Keratinocyte (primary cell): ENCODE measurements at regions not wholly inside any gene's neighbourhood (a gene's known extent, or its start where the extent isn't known, plus 50 kb on each side); places are given as distances from the start of the nearest gene placed in this dataset.

Source experiments
- DNase-seq: peaks from one replicate; pipeline ENCODE4 v3.0.0-alpha.2; 2011; ENCODE audit warnings: low read depth, missing footprints, low spot score
- FAIRE-seq: peaks from 2 replicates; lab custom pipeline; 2011; peaks lifted over from hg19 to GRCh38; lab: Jason Lieb, UNC
- H2AFZ ChIP-seq: 2 replicates; pipeline ENCODE4 v1.6.0; 2012; ENCODE audit warnings: low read length, control low read depth, inconsistent platforms; ENCODE audit not compliant: control insufficient read depth
- H3K27ac ChIP-seq: 2 replicates; pipeline ENCODE4 v1.5.1; 2011; ENCODE audit warnings: low read length; ENCODE audit not compliant: control insufficient read depth, insufficient read depth
- H3K27me3 ChIP-seq: 3 replicates; pipeline ENCODE4 v1.6.0; 2011; ENCODE audit warnings: low read length; ENCODE audit not compliant: control insufficient read depth, insufficient read depth; ENCODE audit errors: extremely low read depth
- H3K36me3 ChIP-seq, 2 experiments: 2 replicates in 1 of 2; 3 replicates in 1 of 2; pipeline ENCODE4 v1.5.1; 2011; ENCODE audit warnings: low read length in 2 of 2, mild to moderate bottlenecking in 1 of 2; ENCODE audit not compliant: control insufficient read depth in 2 of 2, insufficient read depth in 2 of 2; ENCODE audit errors: extremely low read depth in 1 of 2
- H3K4me1 ChIP-seq: 3 replicates; pipeline ENCODE4 v1.5.1; 2011; ENCODE audit warnings: low read length; ENCODE audit not compliant: control insufficient read depth, insufficient read depth; ENCODE audit errors: extremely low read depth
- H3K4me2 ChIP-seq: 3 replicates; pipeline ENCODE4 v1.6.0; 2011; ENCODE audit warnings: low read depth, low read length; ENCODE audit not compliant: control insufficient read depth, insufficient read depth; ENCODE audit errors: extremely low read depth
- H3K4me3 ChIP-seq, 3 experiments: fragments of 200-600 bp in 1 of 3; sonication (generic) in 1 of 3; 2 replicates in 2 of 3; 3 replicates in 1 of 3; pipeline ENCODE4 v1.5.1; 2011 to 2016; ENCODE audit warnings: low read length in 3 of 3, mild to moderate bottlenecking in 3 of 3, control low read depth in 2 of 3, inconsistent platforms in 1 of 3, low read depth in 1 of 3, mixed read lengths in 1 of 3, mixed run types in 1 of 3, moderate library complexity in 1 of 3; ENCODE audit not compliant: control insufficient read depth in 2 of 3, insufficient read depth in 2 of 3; ENCODE audit errors: extremely low read depth in 1 of 3
- H3K79me2 ChIP-seq: 2 replicates; pipeline ENCODE4 v1.6.0; 2012; ENCODE audit warnings: low read length; ENCODE audit not compliant: control insufficient read depth, insufficient read depth
- H3K9ac ChIP-seq: 3 replicates; pipeline ENCODE4 v1.6.0; 2011; ENCODE audit warnings: low read length; ENCODE audit not compliant: control insufficient read depth, insufficient read depth; ENCODE audit errors: extremely low read depth
- H3K9me1 ChIP-seq: 3 replicates; pipeline ENCODE4 v1.6.0; 2011; ENCODE audit warnings: low read length; ENCODE audit not compliant: control insufficient read depth, insufficient read depth; ENCODE audit errors: extremely low read depth
- H3K9me3 ChIP-seq: 2 replicates; pipeline ENCODE4 v1.5.1; 2012; ENCODE audit warnings: low read depth, low read length; ENCODE audit not compliant: control insufficient read depth
- H4K20me1 ChIP-seq: 3 replicates; pipeline ENCODE4 v1.6.0; 2011; ENCODE audit warnings: low read length; ENCODE audit not compliant: control insufficient read depth, insufficient read depth; ENCODE audit errors: extremely low read depth
- EZH2 ChIP-seq: IDR thresholded peaks from one replicate; pipeline ENCODE4 v1.6.1; 2012; ENCODE audit warnings: inconsistent platforms, mild to moderate bottlenecking, low read length, moderate library complexity
- dilution Hi-C: fragments of 300-500 bp; cut with MboI; formaldehyde crosslinking; loops from one replicate; pipeline ENCODE4 v1.7.0; 2020; ENCODE audit warnings: low sequenced_read_pairs; ENCODE audit not compliant: extremely low pct_ligation_motif_present
- TF ChIP-seq, protein P1 (sequence below), 3 experiments: IDR thresholded peaks in 1 of 3; conservative IDR thresholded peaks in 1 of 3; optimal IDR thresholded peaks in 1 of 3; 2 replicates in 2 of 3; 3 replicates in 1 of 3; pipeline versions ENCODE3 to v1.5.1; 2011; ENCODE audit warnings: low read length in 3 of 3, mild to moderate bottlenecking in 3 of 3, moderate library complexity in 2 of 3, control low read depth in 1 of 3, inconsistent platforms in 1 of 3; ENCODE audit not compliant: insufficient read depth in 2 of 3; ENCODE audit errors: extremely low read depth in 1 of 3

DNA sequence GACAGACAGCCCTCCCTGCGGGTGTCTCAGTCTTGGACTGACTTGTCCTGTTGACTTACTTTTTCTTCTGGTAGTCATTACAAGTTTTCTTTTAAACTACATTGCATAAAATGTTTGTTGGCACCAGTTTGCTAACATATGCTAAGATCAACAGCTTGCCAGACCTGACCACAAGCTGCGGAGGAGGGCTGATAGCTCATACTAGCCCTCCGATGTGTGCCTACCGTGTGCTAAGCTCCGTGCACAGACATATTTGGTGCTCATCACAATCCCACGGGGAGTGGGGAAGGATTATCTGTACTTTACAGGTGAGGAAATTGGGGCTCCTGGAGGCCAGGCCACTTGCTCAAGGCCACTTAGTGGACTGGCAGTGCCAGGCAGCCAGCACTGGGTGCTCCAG lies 72.8 kb upstream of the YPEL5 start:
- DNase-seq (no peak), FAIRE-seq (no peak)
- no peak overlapping the region for H3K4me2 ChIP-seq
- no peaks in the 10 kb centered on the region for H3K9me3 ChIP-seq
- no peaks in the 10 kb centered on the region for H3K9me1 ChIP-seq
- no peaks in the 10 kb centered on the region for H3K36me3 ChIP-seq
- TF ChIP-seq, protein P1, sequence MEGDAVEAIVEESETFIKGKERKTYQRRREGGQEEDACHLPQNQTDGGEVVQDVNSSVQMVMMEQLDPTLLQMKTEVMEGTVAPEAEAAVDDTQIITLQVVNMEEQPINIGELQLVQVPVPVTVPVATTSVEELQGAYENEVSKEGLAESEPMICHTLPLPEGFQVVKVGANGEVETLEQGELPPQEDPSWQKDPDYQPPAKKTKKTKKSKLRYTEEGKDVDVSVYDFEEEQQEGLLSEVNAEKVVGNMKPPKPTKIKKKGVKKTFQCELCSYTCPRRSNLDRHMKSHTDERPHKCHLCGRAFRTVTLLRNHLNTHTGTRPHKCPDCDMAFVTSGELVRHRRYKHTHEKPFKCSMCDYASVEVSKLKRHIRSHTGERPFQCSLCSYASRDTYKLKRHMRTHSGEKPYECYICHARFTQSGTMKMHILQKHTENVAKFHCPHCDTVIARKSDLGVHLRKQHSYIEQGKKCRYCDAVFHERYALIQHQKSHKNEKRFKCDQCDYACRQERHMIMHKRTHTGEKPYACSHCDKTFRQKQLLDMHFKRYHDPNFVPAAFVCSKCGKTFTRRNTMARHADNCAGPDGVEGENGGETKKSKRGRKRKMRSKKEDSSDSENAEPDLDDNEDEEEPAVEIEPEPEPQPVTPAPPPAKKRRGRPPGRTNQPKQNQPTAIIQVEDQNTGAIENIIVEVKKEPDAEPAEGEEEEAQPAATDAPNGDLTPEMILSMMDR (optimal IDR thresholded peaks at IDR 0.05 in 1 of 3, IDR thresholded peaks at IDR 0.05 in 1 of 3, conservative IDR thresholded peaks at IDR 0.05 in 1 of 3; ENCODE audit: extremely low read depth in 1 of 3, insufficient read depth in 2 of 3, low read length in 3 of 3), result no peak
- TF ChIP-seq EZH2, result no peak
- H3K79me2 ChIP-seq, result no peaks in the 10 kb centered on the region
- no peak overlapping the region for H2AFZ ChIP-seq
- dilution Hi-C loops, result no loop called here
- no peaks in the 10 kb centered on the region for H3K4me1 ChIP-seq
- no peaks in the 10 kb centered on the region for H4K20me1 ChIP-seq
- no peak overlapping the region for H3K9ac ChIP-seq
- H3K27me3 ChIP-seq, result peaks cover 10% of the 10 kb centered on the region
- H3K27ac ChIP-seq, result no peak overlapping the region
- no peak overlapping the region for H3K4me3 ChIP-seq

- H3K27me3 ChIP-seq, result peaks cover 10% of the 10 kb centered on the region
- TF ChIP-seq, protein P1 (optimal IDR thresholded peaks at IDR 0.05 in 1 of 3, IDR thresholded peaks at IDR 0.05 in 1 of 3, conservative IDR thresholded peaks at IDR 0.05 in 1 of 3; ENCODE audit: extremely low read depth in 1 of 3, insufficient read depth in 2 of 3, low read length in 3 of 3), result peak in 1 of 3 experiments; percentile 9
- TF ChIP-seq EZH2, result no peak
- dilution Hi-C loops, result no loop called here
- no peaks in the 10 kb centered on the region for H3K9me3 ChIP-seq
- H3K27ac ChIP-seq, result no peak overlapping the region
- no peak overlapping the region for H3K9ac ChIP-seq
- DNase-seq (no peak), FAIRE-seq (no peak)
- H3K4me2 ChIP-seq, result no peak overlapping the region
- no peaks in the 10 kb centered on the region for H3K9me1 ChIP-seq
- H3K36me3 ChIP-seq, result no peaks in the 10 kb centered on the region
- no peak overlapping the region for H2AFZ ChIP-seq
- no peak overlapping the region for H3K4me3 ChIP-seq
- no peaks in the 10 kb centered on the region for H3K79me2 ChIP-seq
- no peaks in the 10 kb centered on the region for H4K20me1 ChIP-seq
- H3K4me1 ChIP-seq, result no peaks in the 10 kb centered on the region
Observed at GRCh38 chr2:30078521-30078920, 68.3 kb upstream of the YPEL5 start.
